HFF-Myc (cell line): ENCODE measurements at regions not wholly inside any gene's neighbourhood (a gene's known extent, or its start where the extent isn't known, plus 50 kb on each side); places are given as distances from the start of the nearest gene placed in this dataset.
"Not testable (repeated sequence)": the region's sequence is repeated elsewhere in the genome, so short reads cannot be mapped to it uniquely, and the experiment has no call there.

ENCODE experiments used
- DNase-seq: peaks from one replicate; pipeline ENCODE4 v3.0.0-alpha.2; 2011; ENCODE audit warnings: low read depth; ENCODE audit errors: extremely low read depth
- H3K4me3 ChIP-seq: replicated peaks from 2 replicates; pipeline ENCODE4 v1.5.1; 2011; ENCODE audit warnings: low read depth, mild to moderate bottlenecking, control low read depth, low read length
- TF ChIP-seq, protein P1 (sequence below): IDR thresholded peaks from 2 replicates; pipeline ENCODE4 v1.5.1; 2012; ENCODE audit warnings: mild to moderate bottlenecking, low read depth, low read length, control low read depth; ENCODE audit errors: missing control alignments

DNA sequence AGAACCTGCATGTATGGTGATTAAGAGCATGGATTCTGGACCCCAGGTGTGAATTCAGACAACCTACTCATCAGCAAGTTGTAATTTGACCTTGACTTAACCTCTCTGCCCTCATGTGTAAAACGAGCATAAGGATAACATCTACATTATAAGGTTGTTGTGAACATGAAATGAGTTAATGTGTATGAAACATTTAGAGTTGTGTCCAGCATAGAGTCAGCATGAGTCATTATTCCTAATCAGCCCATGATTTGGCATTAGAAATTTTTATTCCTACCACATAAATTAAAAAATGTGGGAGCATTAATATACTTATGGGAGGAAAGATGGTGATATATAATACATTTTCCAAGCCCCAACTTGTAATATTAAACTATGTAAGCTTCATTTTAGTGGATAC is 95.9 kb upstream of the DDHD1 start:
- DNase-seq, result no peak
- no peak overlapping the region for H3K4me3 ChIP-seq
- TF ChIP-seq, protein P1, sequence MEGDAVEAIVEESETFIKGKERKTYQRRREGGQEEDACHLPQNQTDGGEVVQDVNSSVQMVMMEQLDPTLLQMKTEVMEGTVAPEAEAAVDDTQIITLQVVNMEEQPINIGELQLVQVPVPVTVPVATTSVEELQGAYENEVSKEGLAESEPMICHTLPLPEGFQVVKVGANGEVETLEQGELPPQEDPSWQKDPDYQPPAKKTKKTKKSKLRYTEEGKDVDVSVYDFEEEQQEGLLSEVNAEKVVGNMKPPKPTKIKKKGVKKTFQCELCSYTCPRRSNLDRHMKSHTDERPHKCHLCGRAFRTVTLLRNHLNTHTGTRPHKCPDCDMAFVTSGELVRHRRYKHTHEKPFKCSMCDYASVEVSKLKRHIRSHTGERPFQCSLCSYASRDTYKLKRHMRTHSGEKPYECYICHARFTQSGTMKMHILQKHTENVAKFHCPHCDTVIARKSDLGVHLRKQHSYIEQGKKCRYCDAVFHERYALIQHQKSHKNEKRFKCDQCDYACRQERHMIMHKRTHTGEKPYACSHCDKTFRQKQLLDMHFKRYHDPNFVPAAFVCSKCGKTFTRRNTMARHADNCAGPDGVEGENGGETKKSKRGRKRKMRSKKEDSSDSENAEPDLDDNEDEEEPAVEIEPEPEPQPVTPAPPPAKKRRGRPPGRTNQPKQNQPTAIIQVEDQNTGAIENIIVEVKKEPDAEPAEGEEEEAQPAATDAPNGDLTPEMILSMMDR, result no peak

- H3K4me3 ChIP-seq, result no peak overlapping the region
- no peak for DNase-seq
- TF ChIP-seq, protein P1, result no peak
These were observed 94.7 kb upstream of the DDHD1 start for GRCh38 chr14:53247596-53248370.

DNA sequence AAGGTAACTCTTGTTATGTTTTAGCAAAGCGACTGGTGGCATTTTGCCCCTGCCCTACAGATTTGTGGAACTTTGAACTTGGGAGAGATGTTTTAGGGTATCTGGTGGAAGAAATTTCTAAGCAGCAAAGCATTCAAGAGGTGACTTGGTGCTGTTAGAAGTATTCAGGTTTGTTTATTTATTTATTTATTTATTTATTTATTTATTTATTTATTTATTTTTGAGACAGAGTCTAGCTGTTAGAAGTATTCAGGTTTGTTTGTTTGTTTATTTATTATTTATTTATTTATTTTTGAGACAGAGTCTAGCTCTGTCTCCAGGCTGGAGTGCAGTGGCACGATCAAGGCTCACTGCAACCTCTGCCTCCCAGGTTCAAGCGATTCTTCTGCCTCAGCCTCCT is 89.8 kb upstream of the DDHD1 start:
- DNase-seq, H3K4me3 ChIP-seq: not testable (repeated sequence)

DNA sequence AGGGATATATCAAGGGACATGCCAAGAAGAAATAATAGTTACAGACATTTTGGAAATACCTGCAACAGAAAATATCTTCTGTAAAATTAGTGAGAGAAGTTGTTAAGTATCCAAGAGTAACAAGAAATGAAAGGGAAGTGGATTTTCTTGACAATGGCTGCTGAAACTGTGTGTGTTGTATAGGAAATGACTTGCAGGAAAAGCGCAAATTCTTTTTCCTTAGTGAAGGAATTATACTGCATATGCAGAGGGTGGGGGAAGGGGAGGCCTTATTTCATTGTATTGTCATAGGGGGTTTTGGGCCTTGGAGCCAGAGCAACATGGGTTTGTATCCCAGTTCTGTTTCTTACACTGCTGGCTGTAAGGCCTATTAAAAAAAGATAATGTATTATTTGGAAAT is 84.4 kb upstream of the DDHD1 start:
- TF ChIP-seq, protein P1, result no peak
- no peak for DNase-seq
- H3K4me3 ChIP-seq, result no peak overlapping the region

- H3K4me3 ChIP-seq, result no peak overlapping the region
- TF ChIP-seq, protein P1, result no peak
- no peak for DNase-seq
These were observed 83.6 kb upstream of the DDHD1 start for GRCh38 chr14:53236708-53237107.

- DNase-seq, result no peak
- TF ChIP-seq, protein P1, result no peak
- H3K4me3 ChIP-seq, result no peak overlapping the region
These were observed 78.0 kb upstream of the DDHD1 start for GRCh38 chr14:53231171-53231570.

- DNase-seq, result no peak
- H3K4me3 ChIP-seq, result no peak overlapping the region
- TF ChIP-seq, protein P1, result no peak
These were observed 75.8 kb upstream of the DDHD1 start for GRCh38 chr14:53228966-53229365.
